ENCODE measurements at regions not wholly inside any gene's neighbourhood (a gene's known extent, or its start where the extent isn't known, plus 50 kb on each side); places are given as distances from the start of the nearest gene placed in this dataset.
A peak's percentile ranks its signal among the peaks of the same experiment; 100 is the strongest.

- H4K20me1 ChIP-seq (ENCODE audit: insufficient read depth), result no peaks in the 10 kb centered on the region
- H2AFZ ChIP-seq (ENCODE audit: low read depth), result no peak overlapping the region
- H3K9ac ChIP-seq, result no peak overlapping the region
- no peak overlapping the region for H3K27ac ChIP-seq
- H3K27me3 ChIP-seq (ENCODE audit: insufficient read depth, low read depth), result no peaks in the 10 kb centered on the region
- H3K4me2 ChIP-seq, result no peak overlapping the region
- peaks cover 28% of the 10 kb centered on the region for H3K4me1 ChIP-seq (ENCODE audit: low read depth, poor library complexity, severe bottlenecking)
- no peaks in the 10 kb centered on the region for H3K36me3 ChIP-seq (ENCODE audit: insufficient read depth)
- TF ChIP-seq CTCF (conservative IDR thresholded peaks at IDR 0.05; ENCODE audit: low read depth, low read length), result no peak
- H3K4me3 ChIP-seq (IDR thresholded peaks at IDR 0.05; ENCODE audit: insufficient read depth, low read depth, low read length), result no peak overlapping the region
- no peaks in the 10 kb centered on the region for H3K79me2 ChIP-seq (ENCODE audit: insufficient read depth, low read depth)
Observed at GRCh38 chr7:50151661-50152060, 58.6 kb upstream of the ZPBP start.

GRCh38 chr7:50151001-50151400 lies 58.0 kb upstream of the ZPBP start:
- Histone ChIP-seq H3K9ac (no peak overlapping the region), H3K36me3 (ENCODE audit: insufficient read depth) (no peaks in the 10 kb centered on the region), H3K27me3 (ENCODE audit: insufficient read depth, low read depth) (no peaks in the 10 kb centered on the region), H3K27ac (no peak overlapping the region), H3K4me1 (ENCODE audit: low read depth, poor library complexity, severe bottlenecking) (peaks cover 28% of the 10 kb centered on the region), H2AFZ (ENCODE audit: low read depth) (no peak overlapping the region), H3K4me2 (no peak overlapping the region), H3K4me3 (IDR thresholded peaks at IDR 0.05; ENCODE audit: insufficient read depth, low read depth, low read length) (no peak overlapping the region), H4K20me1 (ENCODE audit: insufficient read depth) (no peaks in the 10 kb centered on the region), H3K79me2 (ENCODE audit: insufficient read depth, low read depth) (no peaks in the 10 kb centered on the region)
- no peak for TF ChIP-seq CTCF (conservative IDR thresholded peaks at IDR 0.05; ENCODE audit: low read depth, low read length)

- no peak overlapping the region for H3K27ac ChIP-seq
- H3K4me1 ChIP-seq (ENCODE audit: low read depth, poor library complexity, severe bottlenecking), result peaks cover 28% of the 10 kb centered on the region
- no peaks in the 10 kb centered on the region for H3K36me3 ChIP-seq (ENCODE audit: insufficient read depth)
- no peak overlapping the region for H3K4me3 ChIP-seq (IDR thresholded peaks at IDR 0.05; ENCODE audit: insufficient read depth, low read depth, low read length)
- H4K20me1 ChIP-seq (ENCODE audit: insufficient read depth), result no peaks in the 10 kb centered on the region
- H3K79me2 ChIP-seq (ENCODE audit: insufficient read depth, low read depth), result no peaks in the 10 kb centered on the region
- no peak for TF ChIP-seq CTCF (conservative IDR thresholded peaks at IDR 0.05; ENCODE audit: low read depth, low read length)
- H3K9ac ChIP-seq, result no peak overlapping the region
- H3K27me3 ChIP-seq (ENCODE audit: insufficient read depth, low read depth), result no peaks in the 10 kb centered on the region
- H2AFZ ChIP-seq (ENCODE audit: low read depth), result no peak overlapping the region
- H3K4me2 ChIP-seq, result no peak overlapping the region
Observed at GRCh38 chr7:50149369-50149768, 56.3 kb upstream of the ZPBP start.

- H3K4me3 ChIP-seq (IDR thresholded peaks at IDR 0.05; ENCODE audit: insufficient read depth, low read depth, low read length), result no peak overlapping the region
- no peak for TF ChIP-seq CTCF (conservative IDR thresholded peaks at IDR 0.05; ENCODE audit: low read depth, low read length)
- no peaks in the 10 kb centered on the region for H4K20me1 ChIP-seq (ENCODE audit: insufficient read depth)
- no peak overlapping the region for H3K27ac ChIP-seq
- no peak overlapping the region for H2AFZ ChIP-seq (ENCODE audit: low read depth)
- no peaks in the 10 kb centered on the region for H3K36me3 ChIP-seq (ENCODE audit: insufficient read depth)
- H3K4me2 ChIP-seq, result peak overlapping the region; percentile 14; the same call in 1 of the 2 replicates
- H3K27me3 ChIP-seq (ENCODE audit: insufficient read depth, low read depth), result no peaks in the 10 kb centered on the region
- no peak overlapping the region for H3K9ac ChIP-seq
- no peaks in the 10 kb centered on the region for H3K79me2 ChIP-seq (ENCODE audit: insufficient read depth, low read depth)
- H3K4me1 ChIP-seq (ENCODE audit: low read depth, poor library complexity, severe bottlenecking), result peaks cover 22% of the 10 kb centered on the region
Observed at GRCh38 chr7:50147951-50148808, 55.1 kb upstream of the ZPBP start.
